Upper lobe of right lung (tissue), 1 donor: ENCODE measurements at regions not wholly inside any gene's neighbourhood (a gene's known extent, or its start where the extent isn't known, plus 50 kb on each side); places are given as distances from the start of the nearest gene placed in this dataset.

ENCODE experiments used
- ATAC-seq: fragments of 200-7000 bp; cut with Tn5 transposase; one replicate; pipeline ENCODE4 v1.9.1; 2020; ENCODE audit warnings: mild to moderate bottlenecking, moderate library complexity
- DNase-seq: peaks from one replicate; pipeline ENCODE4 v3.0.0-alpha.2; 2020
- H3K27ac ChIP-seq: fragments of 200-600 bp; one replicate; pipeline ENCODE4 v1.8.0; 2022
- H3K27me3 ChIP-seq: fragments of 200-600 bp; one replicate; pipeline ENCODE4 v1.8.0; 2022; ENCODE audit warnings: mild to moderate bottlenecking
- H3K36me3 ChIP-seq: fragments of 200-600 bp; one replicate; pipeline ENCODE4 v1.8.0; 2022
- H3K4me1 ChIP-seq: fragments of 200-600 bp; one replicate; pipeline ENCODE4 v1.8.0; 2022
- H3K4me3 ChIP-seq: fragments of 200-600 bp; one replicate; pipeline ENCODE4 v1.8.0; 2022; ENCODE audit warnings: mild to moderate bottlenecking
- H3K9me3 ChIP-seq: fragments of 200-600 bp; one replicate; pipeline ENCODE4 v1.8.0; 2022
- intact Hi-C: fragments of 100-400 bp; cut with DNase I; formaldehyde crosslinking; loops from one replicate; pipeline ENCODE4 v1.11.0; 2022
- TF ChIP-seq, protein P1 (sequence below): fragments of 200-600 bp; IDR thresholded peaks from one replicate; pipeline ENCODE4 v1.8.0; 2022; ENCODE audit warnings: antibody characterized with exemption
- donor health status: DM: no; HTN: yes; CAD: no; lungs with severe emphysema.

DNA sequence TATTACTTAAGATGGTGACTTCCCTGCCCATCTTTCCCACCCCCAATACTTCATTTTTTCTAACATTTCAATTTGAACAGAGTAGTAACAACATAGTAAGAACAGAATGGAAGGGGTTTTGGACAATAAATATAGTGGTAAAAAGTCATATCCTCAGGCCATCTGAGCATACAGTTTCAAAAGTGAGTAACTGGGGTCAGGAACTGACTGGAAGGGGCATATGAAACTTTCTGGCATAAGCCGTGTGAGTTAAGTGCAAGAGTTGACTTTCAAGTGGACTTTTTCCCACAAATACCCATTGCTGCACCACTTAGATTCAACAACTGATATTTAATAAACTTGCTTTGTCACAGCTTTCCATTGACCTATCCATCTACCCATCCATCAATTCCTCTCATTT, 153.5 kb upstream of the IL12A start:
- no peaks in the 10 kb centered on the region for H3K27me3 ChIP-seq
- no peak overlapping the region for H3K4me3 ChIP-seq
- ATAC-seq = no peak
- DNase-seq = no peak
- H3K4me1 ChIP-seq = peaks cover 17% of the 10 kb centered on the region
- H3K9me3 ChIP-seq = no peaks in the 10 kb centered on the region
- intact Hi-C loops = no loop called here
- H3K36me3 ChIP-seq = no peaks in the 10 kb centered on the region
- no peak overlapping the region for H3K27ac ChIP-seq
- TF ChIP-seq, protein P1, sequence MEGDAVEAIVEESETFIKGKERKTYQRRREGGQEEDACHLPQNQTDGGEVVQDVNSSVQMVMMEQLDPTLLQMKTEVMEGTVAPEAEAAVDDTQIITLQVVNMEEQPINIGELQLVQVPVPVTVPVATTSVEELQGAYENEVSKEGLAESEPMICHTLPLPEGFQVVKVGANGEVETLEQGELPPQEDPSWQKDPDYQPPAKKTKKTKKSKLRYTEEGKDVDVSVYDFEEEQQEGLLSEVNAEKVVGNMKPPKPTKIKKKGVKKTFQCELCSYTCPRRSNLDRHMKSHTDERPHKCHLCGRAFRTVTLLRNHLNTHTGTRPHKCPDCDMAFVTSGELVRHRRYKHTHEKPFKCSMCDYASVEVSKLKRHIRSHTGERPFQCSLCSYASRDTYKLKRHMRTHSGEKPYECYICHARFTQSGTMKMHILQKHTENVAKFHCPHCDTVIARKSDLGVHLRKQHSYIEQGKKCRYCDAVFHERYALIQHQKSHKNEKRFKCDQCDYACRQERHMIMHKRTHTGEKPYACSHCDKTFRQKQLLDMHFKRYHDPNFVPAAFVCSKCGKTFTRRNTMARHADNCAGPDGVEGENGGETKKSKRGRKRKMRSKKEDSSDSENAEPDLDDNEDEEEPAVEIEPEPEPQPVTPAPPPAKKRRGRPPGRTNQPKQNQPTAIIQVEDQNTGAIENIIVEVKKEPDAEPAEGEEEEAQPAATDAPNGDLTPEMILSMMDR = no peak

DNA sequence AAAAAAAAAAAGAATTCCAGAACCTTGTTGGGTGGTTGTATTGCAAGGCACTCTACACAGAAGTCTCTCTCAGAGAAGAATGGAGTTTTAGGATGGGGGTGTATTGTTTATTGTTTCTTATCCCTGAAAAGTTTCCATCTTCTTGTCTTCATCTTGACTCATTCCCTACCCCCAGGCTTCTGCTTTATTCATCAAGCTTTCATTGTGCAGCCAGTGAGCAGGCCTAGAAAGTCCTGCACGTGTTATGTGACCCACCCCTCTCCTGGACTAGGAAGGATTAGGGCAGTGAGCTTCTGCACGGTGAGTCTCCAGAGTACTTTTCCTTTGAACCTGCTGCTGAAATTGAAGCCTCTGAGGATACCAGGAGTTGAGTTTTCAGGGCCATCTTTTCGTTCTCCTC, 150.9 kb upstream of the IL12A start:
- no peak overlapping the region for H3K27ac ChIP-seq
- intact Hi-C loops = no loop called here
- no peaks in the 10 kb centered on the region for H3K36me3 ChIP-seq
- H3K27me3 ChIP-seq = no peaks in the 10 kb centered on the region
- DNase-seq (no peak), ATAC-seq (no peak)
- TF ChIP-seq, protein P1 = no peak
- H3K4me3 ChIP-seq = no peak overlapping the region
- H3K4me1 ChIP-seq = peaks cover 17% of the 10 kb centered on the region
- no peaks in the 10 kb centered on the region for H3K9me3 ChIP-seq

DNA sequence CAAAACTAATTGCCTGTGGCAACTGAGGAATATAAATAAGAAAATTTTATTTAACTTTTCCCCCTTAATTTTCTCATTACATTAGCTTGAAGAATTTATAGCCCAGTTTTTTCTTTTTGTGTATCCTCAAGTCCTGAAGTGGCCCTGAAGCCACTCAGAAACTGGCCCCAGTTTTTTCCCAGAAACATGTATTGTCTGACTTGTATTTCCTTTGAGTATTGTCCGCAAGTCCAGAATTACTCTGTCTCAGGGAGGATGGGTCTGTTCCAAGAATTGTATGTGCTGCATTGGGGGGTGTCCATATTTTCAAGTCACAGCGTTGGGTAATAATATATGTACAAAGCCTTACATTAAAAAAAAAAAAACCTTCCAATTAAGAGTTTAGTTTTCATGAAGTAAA, 149.7 kb upstream of the IL12A start:
- ATAC-seq (no peak), DNase-seq (no peak)
- H3K9me3 ChIP-seq = no peaks in the 10 kb centered on the region
- intact Hi-C loops = no loop called here
- no peaks in the 10 kb centered on the region for H3K27me3 ChIP-seq
- TF ChIP-seq, protein P1 = no peak
- H3K36me3 ChIP-seq = no peaks in the 10 kb centered on the region
- H3K4me3 ChIP-seq = no peak overlapping the region
- H3K27ac ChIP-seq = no peak overlapping the region
- peaks cover 19% of the 10 kb centered on the region for H3K4me1 ChIP-seq

DNA sequence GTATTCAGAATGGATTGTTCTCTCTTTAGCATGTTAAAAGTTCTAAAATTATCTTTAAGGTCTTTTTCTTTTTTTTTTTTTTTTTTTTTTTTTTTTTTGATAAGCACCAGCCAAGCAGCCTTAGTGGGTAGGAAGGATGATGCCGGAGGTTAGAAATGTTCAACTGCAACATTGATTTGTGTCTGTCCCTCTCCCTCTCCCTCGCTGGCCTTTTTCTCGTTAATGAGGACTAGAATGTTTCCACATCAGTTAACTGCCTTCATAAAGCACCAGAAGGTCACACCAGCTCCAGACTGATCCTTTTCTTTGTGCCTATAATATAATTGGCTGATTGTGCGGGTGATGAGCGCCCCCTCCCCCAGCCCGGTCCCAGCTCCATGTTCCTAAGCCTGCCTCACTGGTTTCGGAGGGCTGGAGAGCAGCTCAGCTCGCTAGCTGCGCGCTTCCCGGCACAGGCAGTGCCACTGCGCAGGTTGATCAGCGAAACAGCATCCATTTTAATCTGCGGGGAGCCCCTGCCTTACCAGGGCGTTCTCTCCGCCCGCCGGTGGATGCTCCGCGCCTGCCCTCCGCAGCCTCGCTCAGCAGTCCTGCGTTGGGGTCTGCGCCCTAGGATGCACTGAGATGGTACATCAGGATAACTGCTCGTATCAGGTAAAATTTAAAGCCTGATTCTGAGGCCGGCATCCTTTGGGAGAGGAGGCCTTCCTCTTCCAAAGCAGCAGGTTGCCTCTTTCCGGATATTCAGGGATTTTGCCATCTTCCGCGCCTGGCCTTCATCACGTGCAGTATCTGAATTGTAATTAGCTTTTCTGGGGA, 148.9 kb upstream of the IL12A start, which contains the start of gene SCHIP1:
Gene SCHIP1 (plus strand): TSS at position 301 of the 819 bp plus-strand sequence.
- ATAC-seq (peak; percentile 90), DNase-seq (peak; percentile 79)
- Histone ChIP-seq H3K4me1 (peaks cover 23% of the 10 kb centered on the region), H3K36me3 (no peaks in the 10 kb centered on the region), H3K9me3 (no peaks in the 10 kb centered on the region), H3K4me3 (peak within 1 kb of the TSS; percentile 41), H3K27ac (peak within 1 kb of the TSS; percentile 75), H3K27me3 (no peaks in the 10 kb centered on the region)
- intact Hi-C loops = no loop called here
- TF ChIP-seq, protein P1 = no peak

DNA sequence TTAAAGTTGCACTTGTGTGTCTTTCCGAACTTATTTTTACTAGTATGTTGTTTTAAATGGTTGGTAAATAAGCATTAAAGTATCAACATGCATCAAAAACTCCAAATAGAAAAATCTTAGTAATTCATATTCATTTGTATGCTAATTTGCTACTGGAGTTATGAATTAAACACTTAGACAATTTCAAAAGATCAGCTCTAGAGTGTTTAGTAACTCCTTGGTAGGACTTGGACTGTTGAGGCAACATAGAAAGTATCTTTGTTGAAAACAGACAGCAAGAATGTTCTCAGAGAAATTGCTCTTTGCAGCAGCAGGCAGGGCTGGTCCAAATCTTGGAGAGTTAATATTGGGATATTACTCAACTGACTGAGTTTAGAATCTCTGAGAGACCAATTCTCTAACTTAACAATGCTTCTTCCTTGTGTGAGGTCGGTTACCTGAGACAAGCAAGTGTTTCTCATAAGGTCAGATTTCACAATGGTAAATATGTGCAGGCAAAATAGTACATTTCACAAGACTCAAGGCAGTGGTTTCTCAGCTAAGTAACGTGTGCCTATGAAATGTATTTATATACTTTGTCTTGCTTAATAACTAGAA, 147.8 kb upstream of the IL12A start:
- Histone ChIP-seq H3K4me1 (peaks cover 28% of the 10 kb centered on the region), H3K9me3 (no peaks in the 10 kb centered on the region), H3K36me3 (no peaks in the 10 kb centered on the region), H3K27ac (peak overlapping the region; percentile 75), H3K27me3 (no peaks in the 10 kb centered on the region), H3K4me3 (peak overlapping the region; percentile 41)
- peak; percentile 85 for ATAC-seq
- TF ChIP-seq, protein P1 = no peak
- DNase-seq = no peak
- intact Hi-C loops = no loop called here
